ENCODE measurements at regions not wholly inside any gene's neighbourhood (a gene's known extent, or its start where the extent isn't known, plus 50 kb on each side); places are given as distances from the start of the nearest gene placed in this dataset.

- in situ Hi-C loops (cut with MboI) (no loop called here), intact Hi-C loops (cut with micrococcal nuclease) (no loop called here)
- H4K20me1 ChIP-seq (replicated peaks; ENCODE audit: control insufficient read depth, insufficient read depth, low read length) = no peaks in the 10 kb centered on the region; the same call in 1 of the 2 replicates
- H3K9me1 ChIP-seq (ENCODE audit: control insufficient read depth, insufficient read depth, low read length) = no peaks in the 10 kb centered on the region
- H3K79me2 ChIP-seq (ENCODE audit: control insufficient read depth, insufficient read depth, low read length) = no peaks in the 10 kb centered on the region
- FAIRE-seq = no peak
- CTCF ChIA-PET (ENCODE audit: low intra/inter-chr PET ratio) = no interaction called here
- 0% methylated on average over 8 of the region's 8 CpGs for WGBS (ENCODE audit: insufficient coverage, low coverage, missing lambda C conversion rate)
- no peak for DNase-seq (ENCODE audit: extremely low read depth in 1 of 4, low spot score in 3 of 4)
- no TSS peak for BruUV-seq (replicated peaks)
- POLR2A ChIA-PET = interaction anchor here (1.1 to 1.4 kb wide), 2 partner anchors 11 to 40 kb away, joined by 3 read pairs; no protein-coding TSS in a partner anchor
- TF ChIP-seq ZNF232 (CRISPR knock-in tag; IDR thresholded peaks at IDR 0.05) (no peak), PKNOX1 (IDR thresholded peaks at IDR 0.05) (peak; percentile 51; the same call in 1 of the 2 replicates)
- no peak overlapping the region for H3K9ac ChIP-seq (ENCODE audit: insufficient read depth in 1 of 2, low read depth in 2 of 2, low read length in 2 of 2)
- H3K9me3 ChIP-seq (replicated peaks; ENCODE audit: control insufficient read depth, insufficient read depth, low read depth, low read length) = no peaks in the 10 kb centered on the region
- H3K4me2 ChIP-seq (ENCODE audit: insufficient read depth, low read length) = no peak overlapping the region
- peaks cover 6 to 18% of the 10 kb centered on the region in 2 experiments; a peak in 3 of 5 replicates for H3K27me3 ChIP-seq (ENCODE audit: control insufficient read depth in 2 of 2, insufficient read depth in 2 of 2, low read length in 2 of 2)
- no peaks in the 10 kb centered on the region for H3K36me3 ChIP-seq (ENCODE audit: control insufficient read depth, insufficient read depth, low read length)
- H2AFZ ChIP-seq (ENCODE audit: low read depth, low read length) = no peak overlapping the region
- ATAC-seq = no peak
- no peak overlapping the region for H3K4me3 ChIP-seq
- H3K27ac ChIP-seq (ENCODE audit: extremely low read depth, low read depth, low read length) = no peak overlapping the region
- H3K4me1 ChIP-seq (replicated peaks in 1 of 2; ENCODE audit: control insufficient read depth in 2 of 2, insufficient read depth in 2 of 2, low read length in 2 of 2) = no peaks in the 10 kb centered on the region
Observed at GRCh38 chr20:51077686-51078060, 54.8 kb upstream of the KCNG1 start.

DNA sequence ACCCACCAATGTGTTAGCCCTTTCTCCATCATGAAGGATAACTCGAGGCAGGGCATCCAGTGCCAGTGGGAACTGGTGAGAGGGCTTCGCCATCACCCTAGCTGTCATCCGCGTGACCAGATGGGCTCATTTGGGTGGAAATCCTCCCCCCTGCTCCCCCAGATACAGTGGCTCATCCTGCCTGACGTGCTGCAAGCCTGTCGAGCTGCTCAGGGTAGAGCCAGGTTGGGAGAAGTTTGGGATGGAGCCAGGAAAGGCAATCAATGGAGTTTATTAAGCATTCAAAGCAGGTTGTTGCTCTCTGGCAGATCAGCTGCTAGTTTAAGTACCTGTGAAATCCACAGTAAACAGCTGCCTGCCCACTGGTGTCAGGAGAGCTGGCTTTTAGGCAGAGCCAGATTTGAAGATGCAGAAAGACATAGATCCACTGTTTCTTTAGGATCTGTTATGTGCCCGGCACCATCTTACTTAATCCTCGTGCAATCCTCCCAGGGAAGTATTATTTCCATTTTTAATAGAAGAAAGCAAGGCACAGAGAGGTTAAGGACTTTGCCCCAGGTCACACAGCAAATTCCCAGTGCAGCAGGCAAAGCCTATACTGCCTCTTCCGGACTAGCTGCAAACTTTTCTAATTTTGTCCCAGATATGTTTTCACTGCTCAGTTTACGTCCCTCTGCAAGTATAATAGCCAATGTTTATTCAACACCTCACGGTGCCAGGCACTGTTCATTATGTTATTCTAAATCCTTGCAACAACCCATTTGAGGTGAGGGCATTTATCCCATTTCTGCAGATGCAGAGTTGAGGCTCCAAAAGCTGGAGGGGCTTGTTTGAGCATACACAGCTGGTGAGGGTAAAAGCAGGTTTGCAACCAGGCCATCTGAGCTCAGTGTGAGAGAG, 54.1 kb upstream of the KCNG1 start:
- Histone ChIP-seq H4K20me1 (replicated peaks; ENCODE audit: control insufficient read depth, insufficient read depth, low read length) (peaks cover under 1% of the 10 kb centered on the region; the same call in 1 of the 2 replicates), H3K4me1 (replicated peaks in 1 of 2; ENCODE audit: control insufficient read depth in 2 of 2, insufficient read depth in 2 of 2, low read length in 2 of 2) (no peaks in the 10 kb centered on the region), H3K4me2 (ENCODE audit: insufficient read depth, low read length) (no peak overlapping the region), H3K27ac (ENCODE audit: extremely low read depth, low read depth, low read length) (no peak overlapping the region), H3K4me3 (no peak overlapping the region), H3K9me3 (replicated peaks; ENCODE audit: control insufficient read depth, insufficient read depth, low read depth, low read length) (no peaks in the 10 kb centered on the region), H3K27me3 (ENCODE audit: control insufficient read depth in 2 of 2, insufficient read depth in 2 of 2, low read length in 2 of 2) (peaks cover 6 to 16% of the 10 kb centered on the region in 2 experiments; a peak in 3 of 5 replicates), H3K9me1 (ENCODE audit: control insufficient read depth, insufficient read depth, low read length) (no peaks in the 10 kb centered on the region), H2AFZ (ENCODE audit: low read depth, low read length) (no peak overlapping the region), H3K9ac (ENCODE audit: insufficient read depth in 1 of 2, low read depth in 2 of 2, low read length in 2 of 2) (no peak overlapping the region), H3K79me2 (ENCODE audit: control insufficient read depth, insufficient read depth, low read length) (no peaks in the 10 kb centered on the region), H3K36me3 (ENCODE audit: control insufficient read depth, insufficient read depth, low read length) (no peaks in the 10 kb centered on the region)
- ATAC-seq (no peak), DNase-seq (ENCODE audit: extremely low read depth in 1 of 4, low spot score in 3 of 4) (peak in 2 of 4 experiments; percentile 26 to 28), FAIRE-seq (no peak)
- in situ Hi-C loops (cut with MboI) (no loop called here), intact Hi-C loops (cut with micrococcal nuclease) (no loop called here)
- ChIA-PET POLR2A (interaction anchor here (1.1 to 1.4 kb wide), 3 partner anchors 12 to 39 kb away, joined by 3 read pairs; no protein-coding TSS in a partner anchor), CTCF (ENCODE audit: low intra/inter-chr PET ratio) (no interaction called here)
- no TSS peak for BruUV-seq (replicated peaks)
- WGBS (ENCODE audit: insufficient coverage, low coverage, missing lambda C conversion rate) = 0% methylated on average over 11 of the region's 11 CpGs
- TF ChIP-seq TBP (optimal IDR thresholded peaks at IDR 0.05; ENCODE audit: low read depth, low read length) = no peak
- no peak for TF ChIP-seq KAT7 (CRISPR knock-in tag; IDR thresholded peaks at IDR 0.05; ENCODE audit: borderline replicate concordance)
- peak; percentile 96 for TF ChIP-seq RBM25 (IDR thresholded peaks at IDR 0.05; ENCODE audit: low read depth, low read length, severe bottlenecking)
- peak; percentile 51; the same call in 1 of the 2 replicates for TF ChIP-seq BCOR (IDR thresholded peaks at IDR 0.05)
- no peak for TF ChIP-seq NONO (IDR thresholded peaks at IDR 0.05; ENCODE audit: low read depth in 2 of 2, low read length in 1 of 2)
- TF ChIP-seq SMARCA5 (IDR thresholded peaks at IDR 0.05) = peak; percentile 37; the same call in 1 of the 2 replicates
- no peak for TF ChIP-seq U2AF1 (optimal IDR thresholded peaks at IDR 0.05; ENCODE audit: low read depth, low read length)
- no peak for TF ChIP-seq XRCC3 (IDR thresholded peaks at IDR 0.05)
- TF ChIP-seq GATA2 (CRISPR knock-in tag; IDR thresholded peaks at IDR 0.05) = no peak
- no peak for TF ChIP-seq TAL1 (IDR thresholded peaks at IDR 0.05)
- peak; percentile 86 for TF ChIP-seq ZFP36 (IDR thresholded peaks at IDR 0.05; ENCODE audit: low read depth, low read length, partially characterized antibody)
- TF ChIP-seq FOXJ3 (CRISPR knock-in tag; IDR thresholded peaks at IDR 0.05) = no peak
- no peak for TF ChIP-seq SMARCE1 (IDR thresholded peaks at IDR 0.05)

All from K562 (cell line).